Suprapubic skin (tissue), 4 donors: ENCODE measurements at regions not wholly inside any gene's neighbourhood (a gene's known extent, or its start where the extent isn't known, plus 50 kb on each side); places are given as distances from the start of the nearest gene placed in this dataset.

Experiments used
- DNase-seq, 2 donors: peaks; one replicate each; pipeline ENCODE4 v3.0.0-alpha.2; 2019; ENCODE audit warnings: low spot score in 2 of 2
- H3K27ac ChIP-seq: fragments of 200-600 bp; sonication (generic); one replicate; pipeline ENCODE4 v1.5.1; 2019
- H3K27me3 ChIP-seq: fragments of 200-600 bp; sonication (generic); one replicate; pipeline ENCODE4 v1.5.1; 2019
- H3K36me3 ChIP-seq: fragments of 200-600 bp; sonication (generic); one replicate; pipeline ENCODE4 v1.5.1; 2019
- H3K4me1 ChIP-seq: fragments of 200-600 bp; sonication (generic); one replicate; pipeline ENCODE4 v1.5.1; 2019
- H3K4me3 ChIP-seq: fragments of 200-600 bp; sonication (generic); one replicate; pipeline ENCODE4 v1.5.1; 2019; ENCODE audit warnings: mild to moderate bottlenecking
- H3K9me3 ChIP-seq: fragments of 200-600 bp; sonication (generic); one replicate; pipeline ENCODE4 v1.5.1; 2019
- EP300 ChIP-seq: sonication (generic); formaldehyde crosslinking; IDR thresholded peaks from one replicate; pipeline ENCODE4 v1.6.1; 2017; ENCODE audit warnings: antibody characterized with exemption
- POLR2A ChIP-seq, 2 donors: fragments of 450-650 bp; IDR thresholded peaks; one replicate each; pipeline ENCODE4 v1.6.1; 2017; ENCODE audit warnings: antibody characterized with exemption in 2 of 2, mild to moderate bottlenecking in 2 of 2, moderate library complexity in 2 of 2
- POLR2AphosphoS5 ChIP-seq, 3 donors: sonication (generic); formaldehyde crosslinking; IDR thresholded peaks; one replicate each; pipeline ENCODE4 v1.6.1; 2017; ENCODE audit warnings: antibody characterized with exemption in 3 of 3
- WGBS: methylation state at CpG from one replicate; pipeline ENCODE4 v1.1.5; 2018; 5-methylcytosine and 5-hydroxymethylcytosine counted together
- TF ChIP-seq, protein P1 (sequence below), 2 donors: fragments of 200-600 bp in 1 of 2; fragments of 450-650 bp in 1 of 2; sonication (generic) in 1 of 2; IDR thresholded peaks; one replicate each; pipeline ENCODE4 v1.5.1; 2016 to 2019; ENCODE audit warnings: antibody characterized with exemption in 2 of 2, mild to moderate bottlenecking in 1 of 2, moderate library complexity in 1 of 2

GRCh38 chr2:223416815-223417610 is 185.1 kb downstream of the SCG2 start:
- Histone ChIP-seq H3K27ac (peak overlapping the region; percentile 1), H3K4me1 (peaks cover 18% of the 10 kb centered on the region), H3K4me3 (no peak overlapping the region), H3K36me3 (no peaks in the 10 kb centered on the region), H3K9me3 (no peaks in the 10 kb centered on the region), H3K27me3 (no peaks in the 10 kb centered on the region)
- TF ChIP-seq POLR2A (IDR thresholded peaks at IDR 0.05), result no peak
- TF ChIP-seq, protein P1, sequence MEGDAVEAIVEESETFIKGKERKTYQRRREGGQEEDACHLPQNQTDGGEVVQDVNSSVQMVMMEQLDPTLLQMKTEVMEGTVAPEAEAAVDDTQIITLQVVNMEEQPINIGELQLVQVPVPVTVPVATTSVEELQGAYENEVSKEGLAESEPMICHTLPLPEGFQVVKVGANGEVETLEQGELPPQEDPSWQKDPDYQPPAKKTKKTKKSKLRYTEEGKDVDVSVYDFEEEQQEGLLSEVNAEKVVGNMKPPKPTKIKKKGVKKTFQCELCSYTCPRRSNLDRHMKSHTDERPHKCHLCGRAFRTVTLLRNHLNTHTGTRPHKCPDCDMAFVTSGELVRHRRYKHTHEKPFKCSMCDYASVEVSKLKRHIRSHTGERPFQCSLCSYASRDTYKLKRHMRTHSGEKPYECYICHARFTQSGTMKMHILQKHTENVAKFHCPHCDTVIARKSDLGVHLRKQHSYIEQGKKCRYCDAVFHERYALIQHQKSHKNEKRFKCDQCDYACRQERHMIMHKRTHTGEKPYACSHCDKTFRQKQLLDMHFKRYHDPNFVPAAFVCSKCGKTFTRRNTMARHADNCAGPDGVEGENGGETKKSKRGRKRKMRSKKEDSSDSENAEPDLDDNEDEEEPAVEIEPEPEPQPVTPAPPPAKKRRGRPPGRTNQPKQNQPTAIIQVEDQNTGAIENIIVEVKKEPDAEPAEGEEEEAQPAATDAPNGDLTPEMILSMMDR (IDR thresholded peaks at IDR 0.05), result no peak
- no peak for TF ChIP-seq POLR2AphosphoS5 (IDR thresholded peaks at IDR 0.05)
- TF ChIP-seq EP300, result no peak
- WGBS, result 50% methylated on average over 8 of the region's 8 CpGs
- DNase-seq, result no peak

GRCh38 chr2:223418131-223418530 is 184.0 kb downstream of the SCG2 start:
- no peaks in the 10 kb centered on the region for H3K36me3 ChIP-seq
- H3K27me3 ChIP-seq, result no peaks in the 10 kb centered on the region
- peaks cover 18% of the 10 kb centered on the region for H3K4me1 ChIP-seq
- no peak overlapping the region for H3K27ac ChIP-seq
- WGBS, result 28% methylated on average over 6 of the region's 6 CpGs
- H3K9me3 ChIP-seq, result no peaks in the 10 kb centered on the region
- no peak overlapping the region for H3K4me3 ChIP-seq
- no peak for DNase-seq
- TF ChIP-seq, protein P1 (IDR thresholded peaks at IDR 0.05), result no peak
- no peak for TF ChIP-seq POLR2A (IDR thresholded peaks at IDR 0.05)
- TF ChIP-seq EP300, result no peak
- no peak for TF ChIP-seq POLR2AphosphoS5 (IDR thresholded peaks at IDR 0.05)

DNA sequence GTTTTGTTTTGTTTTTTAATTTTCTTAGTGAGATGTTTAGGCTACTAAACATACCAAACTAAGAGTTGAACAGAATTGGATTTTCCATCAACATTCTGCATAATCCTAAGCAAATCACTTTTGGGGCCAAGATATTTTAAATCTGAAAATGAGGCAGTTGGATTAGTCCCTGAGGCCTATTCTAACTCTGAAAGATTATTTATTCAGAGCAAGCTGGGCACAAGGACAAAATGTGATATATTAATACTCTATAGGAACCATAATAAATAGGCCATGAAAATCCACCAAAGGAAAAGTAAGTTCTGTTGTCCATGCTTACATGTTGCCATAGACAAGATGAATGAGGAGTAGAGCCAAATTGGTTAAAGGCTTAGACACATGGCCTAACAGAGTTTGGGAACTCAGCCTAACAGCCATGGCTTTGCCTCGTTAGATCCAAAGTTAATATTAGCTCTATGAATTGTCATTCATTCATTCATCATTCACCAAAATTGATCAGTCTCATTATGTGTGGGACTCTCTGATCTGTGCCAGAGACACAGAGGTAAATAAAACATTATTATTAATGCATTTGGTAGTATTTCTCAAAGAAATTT is 183.5 kb downstream of the SCG2 start:
- Histone ChIP-seq H3K4me1 (peaks cover 18% of the 10 kb centered on the region), H3K9me3 (no peaks in the 10 kb centered on the region), H3K36me3 (no peaks in the 10 kb centered on the region), H3K4me3 (no peak overlapping the region), H3K27ac (no peak overlapping the region), H3K27me3 (no peaks in the 10 kb centered on the region)
- TF ChIP-seq, protein P1 (IDR thresholded peaks at IDR 0.05), result no peak
- TF ChIP-seq EP300 (no peak), POLR2AphosphoS5 (IDR thresholded peaks at IDR 0.05) (no peak), POLR2A (IDR thresholded peaks at IDR 0.05) (no peak)
- 42% methylated on average over 1 of the region's 1 CpG for WGBS
- DNase-seq, result no peak

GRCh38 chr2:223420048-223420447 is 182.1 kb downstream of the SCG2 start:
- H3K4me1 ChIP-seq, result peaks cover 13% of the 10 kb centered on the region
- H3K4me3 ChIP-seq, result no peak overlapping the region
- H3K27me3 ChIP-seq, result no peaks in the 10 kb centered on the region
- 95% methylated on average over 1 of the region's 1 CpG for WGBS
- no peak overlapping the region for H3K27ac ChIP-seq
- no peaks in the 10 kb centered on the region for H3K9me3 ChIP-seq
- TF ChIP-seq POLR2A (IDR thresholded peaks at IDR 0.05), result no peak
- DNase-seq, result no peak
- no peaks in the 10 kb centered on the region for H3K36me3 ChIP-seq

- DNase-seq, result no peak
These were observed 170.7 kb downstream of the SCG2 start for GRCh38 chr2:223431479-223431878.

More at GRCh38 chr2:223431479-223431878, 170.7 kb downstream of the SCG2 start:
- Histone ChIP-seq H3K36me3 (no peaks in the 10 kb centered on the region), H3K27ac (no peak overlapping the region), H3K4me3 (no peak overlapping the region), H3K9me3 (no peaks in the 10 kb centered on the region), H3K27me3 (no peaks in the 10 kb centered on the region), H3K4me1 (no peaks in the 10 kb centered on the region)
- no peak for TF ChIP-seq POLR2A (IDR thresholded peaks at IDR 0.05)
- no peak for TF ChIP-seq POLR2AphosphoS5 (IDR thresholded peaks at IDR 0.05)
- TF ChIP-seq EP300, result no peak
- TF ChIP-seq, protein P1 (IDR thresholded peaks at IDR 0.05), result no peak
- WGBS, result 26% methylated on average over 1 of the region's 1 CpG
